ENCODE measurements at regions not wholly inside any gene's neighbourhood (a gene's known extent, or its start where the extent isn't known, plus 50 kb on each side); places are given as distances from the start of the nearest gene placed in this dataset.

GRCh38 chr4:36446275-36446674 is 164.9 kb downstream of the DTHD1 start:
- Histone ChIP-seq H3K4me1 (ENCODE audit: insufficient read depth) (no peaks in the 10 kb centered on the region), H3K36me3 (no peaks in the 10 kb centered on the region), H3K9me3 (no peaks in the 10 kb centered on the region), H3K27me3 (no peaks in the 10 kb centered on the region), H3K4me3 (no peak overlapping the region), H3K27ac (no peak overlapping the region)
- TF ChIP-seq POLR2A (IDR thresholded peaks at IDR 0.05) (no peak), CTCF (IDR thresholded peaks at IDR 0.05) (no peak), EP300 (IDR thresholded peaks at IDR 0.05) (no peak)
- 62 to 78% (median 73%) methylated on average over 3 of the region's 3 CpGs for WGBS, 3 donors
- intact Hi-C loops (cut with DNase I), result no loop called here
- DNase-seq, result no peak

GRCh38 chr4:36461344-36461743 is 179.9 kb downstream of the DTHD1 start:
- H3K4me3 ChIP-seq, result no peak overlapping the region
- no peak overlapping the region for H3K27ac ChIP-seq
- no peaks in the 10 kb centered on the region for H3K4me1 ChIP-seq (ENCODE audit: insufficient read depth)
- TF ChIP-seq CTCF (IDR thresholded peaks at IDR 0.05) (no peak), EP300 (IDR thresholded peaks at IDR 0.05) (no peak), POLR2A (IDR thresholded peaks at IDR 0.05) (no peak)
- intact Hi-C loops (cut with DNase I), result loop anchor here in 1 of 4 donors (5.0 kb wide), 1 partner anchor 521 kb away; no protein-coding TSS in a partner anchor
- H3K36me3 ChIP-seq, result no peaks in the 10 kb centered on the region
- DNase-seq, result no peak
- H3K9me3 ChIP-seq, result no peaks in the 10 kb centered on the region
- no peaks in the 10 kb centered on the region for H3K27me3 ChIP-seq
- 63 to 82% (median 69%) methylated on average over 4 of the region's 4 CpGs for WGBS, 3 donors

- H3K27me3 ChIP-seq, result no peaks in the 10 kb centered on the region
- H3K36me3 ChIP-seq, result no peaks in the 10 kb centered on the region
- TF ChIP-seq EP300 (IDR thresholded peaks at IDR 0.05) (no peak), CTCF (IDR thresholded peaks at IDR 0.05) (no peak), POLR2A (IDR thresholded peaks at IDR 0.05) (no peak)
- intact Hi-C loops (cut with DNase I), result no loop called here
- H3K9me3 ChIP-seq, result no peaks in the 10 kb centered on the region
- H3K4me1 ChIP-seq (ENCODE audit: insufficient read depth), result no peaks in the 10 kb centered on the region
- no peak overlapping the region for H3K4me3 ChIP-seq
- DNase-seq, result no peak
- WGBS, 3 donors, result 43 to 90% (median 86%) methylated on average over 2 of the region's 2 CpGs
- no peak overlapping the region for H3K27ac ChIP-seq
These were observed 186.3 kb downstream of the DTHD1 start for GRCh38 chr4:36467670-36468069.

GRCh38 chr4:36471903-36472302 is 190.5 kb downstream of the DTHD1 start:
- no peaks in the 10 kb centered on the region for H3K27me3 ChIP-seq
- H3K4me3 ChIP-seq, result no peak overlapping the region
- H3K36me3 ChIP-seq, result no peaks in the 10 kb centered on the region
- no peak overlapping the region for H3K27ac ChIP-seq
- WGBS, 3 donors, result 42 to 43% (median 43%) methylated on average over 2 of the region's 2 CpGs
- no peaks in the 10 kb centered on the region for H3K4me1 ChIP-seq (ENCODE audit: insufficient read depth)
- intact Hi-C loops (cut with DNase I), result no loop called here
- no peaks in the 10 kb centered on the region for H3K9me3 ChIP-seq
- no peak for TF ChIP-seq POLR2A (IDR thresholded peaks at IDR 0.05)
- TF ChIP-seq CTCF (IDR thresholded peaks at IDR 0.05), result no peak
- TF ChIP-seq EP300 (IDR thresholded peaks at IDR 0.05), result no peak
- no peak for DNase-seq

GRCh38 chr4:36476135-36476534 is 194.7 kb downstream of the DTHD1 start:
- no peaks in the 10 kb centered on the region for H3K4me1 ChIP-seq (ENCODE audit: insufficient read depth)
- H3K27me3 ChIP-seq, result no peaks in the 10 kb centered on the region
- no peak for DNase-seq
- TF ChIP-seq EP300 (IDR thresholded peaks at IDR 0.05) (no peak), CTCF (IDR thresholded peaks at IDR 0.05) (no peak), POLR2A (IDR thresholded peaks at IDR 0.05) (no peak)
- no peak overlapping the region for H3K27ac ChIP-seq
- no peaks in the 10 kb centered on the region for H3K9me3 ChIP-seq
- intact Hi-C loops (cut with DNase I), result no loop called here
- WGBS, 3 donors, result 82 to 88% (median 87%) methylated on average over 4 of the region's 4 CpGs
- H3K36me3 ChIP-seq, result no peaks in the 10 kb centered on the region
- no peak overlapping the region for H3K4me3 ChIP-seq

All from ovary (tissue), 7 donors.